HUES6 (cell line): ENCODE measurements at regions not wholly inside any gene's neighbourhood (a gene's known extent, or its start where the extent isn't known, plus 50 kb on each side); places are given as distances from the start of the nearest gene placed in this dataset.

ENCODE experiments used
- H3K27ac ChIP-seq: 2 replicates; pipeline ENCODE4 v1.7.0; 2013; ENCODE audit warnings: low read depth, mild to moderate bottlenecking, low read length, inconsistent platforms
- H3K27me3 ChIP-seq: 2 replicates; pipeline ENCODE4 v1.6.1; 2013; ENCODE audit warnings: low read length; ENCODE audit not compliant: control insufficient read depth, insufficient read depth
- H3K36me3 ChIP-seq: 2 replicates; pipeline ENCODE4 v1.6.1; 2013; ENCODE audit warnings: low read length; ENCODE audit not compliant: control insufficient read depth, insufficient read depth
- H3K4me1 ChIP-seq: 2 replicates; pipeline ENCODE4 v1.6.1; 2013; ENCODE audit warnings: low read length; ENCODE audit not compliant: control insufficient read depth, insufficient read depth
- H3K4me3 ChIP-seq: 2 replicates; pipeline ENCODE4 v1.5.1; 2013; ENCODE audit warnings: low read depth, low read length
- H3K9ac ChIP-seq: one replicate; pipeline ENCODE4 v1.6.1; 2013; ENCODE audit warnings: mild to moderate bottlenecking, low read length
- H3K9me3 ChIP-seq: 2 replicates; pipeline ENCODE4 v1.6.1; 2013; ENCODE audit warnings: low read depth, low read length; ENCODE audit not compliant: control insufficient read depth, insufficient read depth

GRCh38 chr18:71846716-71847115, 697.4 kb downstream of the CBLN2 start:
- Histone ChIP-seq H3K27me3 (no peaks in the 10 kb centered on the region), H3K27ac (no peak overlapping the region), H3K4me1 (no peaks in the 10 kb centered on the region), H3K36me3 (no peaks in the 10 kb centered on the region), H3K9ac (no peak overlapping the region), H3K4me3 (no peak overlapping the region), H3K9me3 (peaks cover 21% of the 10 kb centered on the region; the same call in 1 of the 2 replicates)

GRCh38 chr18:71844814-71845213, 699.3 kb downstream of the CBLN2 start:
- no peak overlapping the region for H3K4me3 ChIP-seq
- H3K27ac ChIP-seq = no peak overlapping the region
- no peaks in the 10 kb centered on the region for H3K4me1 ChIP-seq
- no peaks in the 10 kb centered on the region for H3K27me3 ChIP-seq
- no peak overlapping the region for H3K9ac ChIP-seq
- H3K9me3 ChIP-seq = peaks cover 18% of the 10 kb centered on the region; the same call in 1 of the 2 replicates
- no peaks in the 10 kb centered on the region for H3K36me3 ChIP-seq

- Histone ChIP-seq H3K4me1 (no peaks in the 10 kb centered on the region), H3K9me3 (no peaks in the 10 kb centered on the region)
Measured at GRCh38 chr18:71842666-71843065, 701.5 kb downstream of the CBLN2 start.

DNA sequence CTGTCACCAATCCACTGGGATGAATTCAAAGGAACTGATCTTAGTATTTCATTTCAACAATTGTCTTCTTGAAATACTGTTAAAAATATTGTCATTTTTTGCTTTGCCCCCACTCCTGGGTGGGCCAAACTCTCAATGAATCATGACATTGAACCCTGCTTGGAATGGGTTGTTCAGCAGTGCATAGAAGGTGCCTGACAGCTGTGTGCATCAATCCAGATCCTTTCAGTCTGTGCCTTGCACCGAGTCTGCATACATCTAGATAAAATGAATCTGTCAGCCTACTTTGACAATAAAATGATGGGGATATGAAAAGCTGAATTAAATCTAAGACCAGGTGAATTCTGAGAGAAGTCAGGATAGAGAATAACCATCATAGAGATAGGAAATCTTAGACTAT, 706.6 kb downstream of the CBLN2 start:
- H3K4me1 ChIP-seq = no peaks in the 10 kb centered on the region
- no peaks in the 10 kb centered on the region for H3K9me3 ChIP-seq
- no peaks in the 10 kb centered on the region for H3K27me3 ChIP-seq
- no peak overlapping the region for H3K9ac ChIP-seq
- H3K36me3 ChIP-seq = no peaks in the 10 kb centered on the region
- no peak overlapping the region for H3K27ac ChIP-seq
- H3K4me3 ChIP-seq = no peak overlapping the region

More at GRCh38 chr18:71842666-71843065, 701.5 kb downstream of the CBLN2 start:
- no peak overlapping the region for H3K9ac ChIP-seq
- H3K27ac ChIP-seq = no peak overlapping the region
- H3K27me3 ChIP-seq = no peaks in the 10 kb centered on the region
- H3K36me3 ChIP-seq = no peaks in the 10 kb centered on the region
- no peak overlapping the region for H3K4me3 ChIP-seq

DNA sequence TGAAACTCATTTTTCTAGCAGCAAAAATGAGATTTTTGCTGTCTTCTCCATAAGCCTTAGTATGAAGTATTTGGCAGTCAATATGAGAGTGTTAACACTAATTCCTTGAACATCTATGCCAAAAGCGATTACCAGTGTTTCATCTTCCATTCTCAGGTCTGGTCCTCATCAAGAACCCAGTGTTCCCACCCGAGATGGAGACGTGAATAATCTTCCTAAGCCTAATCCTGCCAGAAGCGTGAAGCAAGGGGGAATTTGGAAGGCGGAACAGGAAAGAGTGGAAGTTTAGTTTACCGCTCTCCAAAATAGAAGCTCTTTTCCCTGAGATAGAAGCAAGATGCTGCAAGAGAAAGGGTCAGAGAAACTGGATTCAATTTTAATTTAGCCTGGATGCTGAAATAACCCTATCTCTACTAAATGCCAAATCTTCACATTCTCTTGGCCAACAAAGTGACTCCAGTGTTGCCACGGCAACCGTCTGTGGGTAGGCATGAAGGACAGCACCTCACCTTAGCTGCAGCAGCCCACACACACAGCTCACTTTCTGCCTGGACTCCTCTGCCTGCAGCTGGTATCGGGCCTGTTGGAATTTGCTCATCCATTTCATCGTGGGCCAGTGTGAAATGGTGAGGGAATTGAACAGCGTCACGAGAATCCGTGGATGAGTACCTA, 711.1 kb downstream of the CBLN2 start:
- no peaks in the 10 kb centered on the region for H3K9me3 ChIP-seq
- H3K36me3 ChIP-seq = no peaks in the 10 kb centered on the region

GRCh38 chr18:71831039-71831438, 713.1 kb downstream of the CBLN2 start:
- no peaks in the 10 kb centered on the region for H3K9me3 ChIP-seq
- no peak overlapping the region for H3K4me3 ChIP-seq
- H3K9ac ChIP-seq = no peak overlapping the region
- H3K27me3 ChIP-seq = no peaks in the 10 kb centered on the region
- H3K27ac ChIP-seq = no peak overlapping the region
- peaks cover 1% of the 10 kb centered on the region for H3K4me1 ChIP-seq
- no peaks in the 10 kb centered on the region for H3K36me3 ChIP-seq

More for the DNA sequence above, 711.1 kb downstream of the CBLN2 start:
- Histone ChIP-seq H3K9ac (no peak overlapping the region), H3K27ac (no peak overlapping the region), H3K4me3 (no peak overlapping the region), H3K4me1 (no peaks in the 10 kb centered on the region), H3K27me3 (no peaks in the 10 kb centered on the region)

- Histone ChIP-seq H3K27ac (no peak overlapping the region), H3K27me3 (no peaks in the 10 kb centered on the region), H3K4me3 (no peak overlapping the region), H3K9me3 (no peaks in the 10 kb centered on the region), H3K4me1 (peaks cover 10% of the 10 kb centered on the region), H3K36me3 (no peaks in the 10 kb centered on the region), H3K9ac (no peak overlapping the region)
Measured at GRCh38 chr18:71827301-71827700, 716.8 kb downstream of the CBLN2 start.

GRCh38 chr18:71815305-71815704, 728.8 kb downstream of the CBLN2 start:
- Histone ChIP-seq H3K27me3 (no peaks in the 10 kb centered on the region), H3K4me3 (no peak overlapping the region), H3K27ac (no peak overlapping the region), H3K4me1 (no peaks in the 10 kb centered on the region), H3K36me3 (no peaks in the 10 kb centered on the region), H3K9ac (no peak overlapping the region), H3K9me3 (no peaks in the 10 kb centered on the region)

DNA sequence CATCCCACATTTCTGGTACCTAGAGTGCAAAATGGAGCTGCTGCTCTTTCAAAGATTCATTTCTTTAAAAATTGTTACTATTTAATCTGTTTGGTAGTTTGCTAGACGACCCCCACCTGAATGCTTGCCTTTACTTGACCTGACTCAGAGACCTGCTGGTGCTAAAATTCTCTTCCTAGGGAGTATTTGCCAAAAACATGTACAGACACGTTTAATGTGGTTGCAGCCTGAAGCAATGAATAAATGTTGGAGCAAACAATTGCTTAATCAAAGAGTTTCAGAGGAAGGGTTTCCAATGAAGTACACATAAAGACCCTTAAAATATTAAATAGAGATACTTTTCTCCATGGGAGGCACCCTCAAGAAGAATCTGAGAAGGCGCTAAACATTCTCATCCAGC, 734.4 kb downstream of the CBLN2 start:
- no peaks in the 10 kb centered on the region for H3K36me3 ChIP-seq
- H3K9ac ChIP-seq = no peak overlapping the region
- no peaks in the 10 kb centered on the region for H3K4me1 ChIP-seq
- H3K27ac ChIP-seq = no peak overlapping the region
- no peaks in the 10 kb centered on the region for H3K9me3 ChIP-seq
- H3K4me3 ChIP-seq = no peak overlapping the region
- H3K27me3 ChIP-seq = no peaks in the 10 kb centered on the region

GRCh38 chr18:71808616-71809015, 735.5 kb downstream of the CBLN2 start:
- H3K27me3 ChIP-seq = no peaks in the 10 kb centered on the region

DNA sequence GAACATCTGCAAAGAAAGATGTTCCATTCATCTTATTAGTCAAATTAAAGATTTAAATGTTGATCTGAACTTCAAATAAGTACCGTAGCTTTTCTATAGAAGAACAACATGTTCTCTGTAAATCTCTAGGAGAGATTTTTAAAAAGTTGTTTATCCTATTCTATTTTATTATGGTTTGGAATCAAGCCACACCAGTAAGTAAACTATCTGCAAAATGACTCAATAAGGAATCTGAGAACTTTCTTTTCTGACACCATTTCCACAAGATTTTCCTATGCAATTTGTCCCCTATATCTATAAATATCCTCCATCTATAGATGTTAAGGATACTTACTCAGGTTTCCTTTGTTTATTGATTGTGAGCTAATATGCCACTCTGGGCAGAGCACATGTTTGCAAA, 736.6 kb downstream of the CBLN2 start:
- H3K36me3 ChIP-seq = no peaks in the 10 kb centered on the region
- no peaks in the 10 kb centered on the region for H3K9me3 ChIP-seq
- no peak overlapping the region for H3K9ac ChIP-seq
- no peak overlapping the region for H3K4me3 ChIP-seq
- H3K27ac ChIP-seq = no peak overlapping the region
- no peaks in the 10 kb centered on the region for H3K27me3 ChIP-seq
- H3K4me1 ChIP-seq = no peaks in the 10 kb centered on the region

More at GRCh38 chr18:71808616-71809015, 735.5 kb downstream of the CBLN2 start:
- H3K9ac ChIP-seq = no peak overlapping the region
- H3K4me1 ChIP-seq = no peaks in the 10 kb centered on the region
- H3K4me3 ChIP-seq = no peak overlapping the region
- H3K36me3 ChIP-seq = no peaks in the 10 kb centered on the region
- no peak overlapping the region for H3K27ac ChIP-seq
- H3K9me3 ChIP-seq = no peaks in the 10 kb centered on the region
